ENCODE measurements at regions not wholly inside any gene's neighbourhood (a gene's known extent, or its start where the extent isn't known, plus 50 kb on each side); places are given as distances from the start of the nearest gene placed in this dataset.

DNA sequence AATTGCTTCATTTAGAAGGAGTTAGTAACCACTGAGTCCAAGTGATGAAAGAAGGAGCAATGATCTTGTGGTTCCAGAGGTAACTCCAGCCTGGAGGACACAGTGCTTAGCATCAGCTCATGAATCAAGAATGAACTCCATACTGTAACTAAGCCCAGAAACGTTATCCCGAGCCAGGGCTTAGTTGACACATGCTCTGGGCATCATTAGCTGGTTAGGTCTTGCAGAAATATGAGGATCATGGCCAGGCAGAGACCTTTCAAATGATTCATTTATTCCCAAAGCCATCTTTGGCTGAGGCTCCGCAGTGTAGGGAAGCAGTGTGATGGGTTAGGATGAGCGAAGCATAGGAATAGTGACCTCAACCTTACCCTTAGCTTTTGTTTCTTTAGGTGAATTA, 277.4 kb downstream of the FAM76B start:
- no peak overlapping the region for H3K4me3 Mint-ChIP-seq
- no peak overlapping the region for H3K27ac Mint-ChIP-seq (ENCODE audit: unreplicated experiment)
- H3K4me1 Mint-ChIP-seq = peaks cover 40% of the 10 kb centered on the region
- no peaks in the 10 kb centered on the region for H3K36me3 Mint-ChIP-seq (ENCODE audit: low read depth)
- no peaks in the 10 kb centered on the region for H3K9me3 Mint-ChIP-seq
- no peak for DNase-seq (ENCODE audit: low read depth, low spot score)
- TF ChIP-seq, protein P1, sequence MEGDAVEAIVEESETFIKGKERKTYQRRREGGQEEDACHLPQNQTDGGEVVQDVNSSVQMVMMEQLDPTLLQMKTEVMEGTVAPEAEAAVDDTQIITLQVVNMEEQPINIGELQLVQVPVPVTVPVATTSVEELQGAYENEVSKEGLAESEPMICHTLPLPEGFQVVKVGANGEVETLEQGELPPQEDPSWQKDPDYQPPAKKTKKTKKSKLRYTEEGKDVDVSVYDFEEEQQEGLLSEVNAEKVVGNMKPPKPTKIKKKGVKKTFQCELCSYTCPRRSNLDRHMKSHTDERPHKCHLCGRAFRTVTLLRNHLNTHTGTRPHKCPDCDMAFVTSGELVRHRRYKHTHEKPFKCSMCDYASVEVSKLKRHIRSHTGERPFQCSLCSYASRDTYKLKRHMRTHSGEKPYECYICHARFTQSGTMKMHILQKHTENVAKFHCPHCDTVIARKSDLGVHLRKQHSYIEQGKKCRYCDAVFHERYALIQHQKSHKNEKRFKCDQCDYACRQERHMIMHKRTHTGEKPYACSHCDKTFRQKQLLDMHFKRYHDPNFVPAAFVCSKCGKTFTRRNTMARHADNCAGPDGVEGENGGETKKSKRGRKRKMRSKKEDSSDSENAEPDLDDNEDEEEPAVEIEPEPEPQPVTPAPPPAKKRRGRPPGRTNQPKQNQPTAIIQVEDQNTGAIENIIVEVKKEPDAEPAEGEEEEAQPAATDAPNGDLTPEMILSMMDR (conservative IDR thresholded peaks at IDR 0.05) = no peak
- no peaks in the 10 kb centered on the region for H3K27me3 Mint-ChIP-seq (ENCODE audit: low read depth)

DNA sequence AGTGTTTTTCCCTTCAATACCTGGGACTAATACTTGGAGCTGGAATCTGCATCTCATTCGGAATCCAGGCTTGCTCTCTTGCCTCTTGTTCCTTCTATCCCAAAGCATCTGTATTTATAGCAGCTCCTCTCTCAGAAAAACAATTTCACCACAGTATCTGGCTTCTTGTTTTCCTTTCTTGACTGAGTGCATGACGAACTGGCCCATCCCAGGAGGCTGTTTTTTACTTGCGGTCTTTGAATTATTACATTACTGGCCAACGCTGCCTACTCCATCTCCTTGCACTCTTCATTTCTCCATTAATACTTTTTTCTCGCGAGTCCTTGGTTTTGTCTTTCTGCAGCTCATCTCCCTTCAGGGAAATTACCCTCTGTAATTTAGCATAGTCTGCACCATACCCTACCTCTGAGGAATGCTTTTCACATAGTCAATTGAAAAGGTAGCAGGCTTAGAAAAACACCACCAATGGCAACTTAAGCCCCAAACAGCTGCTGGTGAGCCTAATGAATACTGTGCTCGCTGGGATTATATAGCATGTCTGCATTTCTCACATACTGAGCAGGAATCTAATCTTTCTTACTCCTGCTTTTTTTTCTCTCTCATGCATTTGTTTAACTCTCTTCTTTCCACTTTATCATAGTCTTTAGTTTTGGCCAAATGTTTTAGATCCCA, 277.4 kb upstream of the SESN3 start:
- Mint-ChIP-seq H3K9me3 (no peaks in the 10 kb centered on the region), H3K27ac (ENCODE audit: unreplicated experiment) (no peak overlapping the region), H3K36me3 (ENCODE audit: low read depth) (no peaks in the 10 kb centered on the region), H3K27me3 (ENCODE audit: low read depth) (no peaks in the 10 kb centered on the region), H3K4me3 (no peak overlapping the region), H3K4me1 (peaks cover 13% of the 10 kb centered on the region)
- TF ChIP-seq, protein P1 (conservative IDR thresholded peaks at IDR 0.05) = no peak
- no peak for DNase-seq (ENCODE audit: low read depth, low spot score)

DNA sequence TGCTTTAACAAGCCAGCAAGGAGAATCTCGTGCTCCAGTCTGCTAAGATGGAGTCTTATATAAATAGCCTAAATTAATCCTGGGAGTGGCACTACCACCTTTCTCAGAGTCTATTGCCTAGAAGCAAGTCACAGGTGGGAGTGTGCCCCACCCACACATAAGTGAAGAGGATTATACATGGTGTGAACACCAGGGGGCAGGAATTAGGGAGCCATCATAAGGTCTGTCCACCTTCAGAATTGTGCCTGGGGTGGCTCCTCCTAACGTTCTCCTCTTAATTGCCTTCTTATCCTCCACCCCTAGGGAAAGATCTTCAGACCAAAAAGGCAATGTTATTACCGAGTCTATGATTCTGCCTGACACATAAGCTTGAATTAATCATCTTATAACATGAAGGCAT, 276.8 kb upstream of the SESN3 start:
- TF ChIP-seq, protein P1 (conservative IDR thresholded peaks at IDR 0.05) = peak; percentile 24
- H3K4me1 Mint-ChIP-seq = peaks cover 7% of the 10 kb centered on the region
- no peaks in the 10 kb centered on the region for H3K27me3 Mint-ChIP-seq (ENCODE audit: low read depth)
- no peaks in the 10 kb centered on the region for H3K9me3 Mint-ChIP-seq
- no peak overlapping the region for H3K27ac Mint-ChIP-seq (ENCODE audit: unreplicated experiment)
- H3K36me3 Mint-ChIP-seq (ENCODE audit: low read depth) = no peaks in the 10 kb centered on the region
- no peak overlapping the region for H3K4me3 Mint-ChIP-seq
- no peak for DNase-seq (ENCODE audit: low read depth, low spot score)

DNA sequence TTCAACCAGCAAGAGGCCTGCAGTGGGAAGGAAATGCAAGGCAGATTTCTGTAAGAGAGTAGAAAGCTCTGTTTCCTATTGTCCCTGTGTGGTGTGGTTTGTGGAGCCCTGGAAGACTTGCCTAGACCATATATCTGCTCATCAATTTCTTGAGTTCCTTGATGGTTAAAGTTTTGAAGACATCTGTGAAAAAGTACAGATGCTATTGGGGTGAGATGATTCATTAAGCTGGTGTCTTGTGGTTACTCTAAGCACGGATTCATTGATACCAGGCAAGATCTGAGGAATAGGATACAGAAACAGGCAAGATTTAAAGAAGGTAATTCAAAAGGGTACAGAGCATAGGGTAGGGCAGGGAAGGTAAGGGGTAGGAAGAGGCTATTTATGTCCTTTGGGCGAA, 275.8 kb upstream of the SESN3 start:
- no peaks in the 10 kb centered on the region for H3K36me3 Mint-ChIP-seq (ENCODE audit: low read depth)
- no peak overlapping the region for H3K27ac Mint-ChIP-seq (ENCODE audit: unreplicated experiment)
- H3K9me3 Mint-ChIP-seq = no peaks in the 10 kb centered on the region
- no peaks in the 10 kb centered on the region for H3K27me3 Mint-ChIP-seq (ENCODE audit: low read depth)
- H3K4me1 Mint-ChIP-seq = no peaks in the 10 kb centered on the region
- TF ChIP-seq, protein P1 (conservative IDR thresholded peaks at IDR 0.05) = no peak
- DNase-seq (ENCODE audit: low read depth, low spot score) = no peak
- H3K4me3 Mint-ChIP-seq = no peak overlapping the region

DNA sequence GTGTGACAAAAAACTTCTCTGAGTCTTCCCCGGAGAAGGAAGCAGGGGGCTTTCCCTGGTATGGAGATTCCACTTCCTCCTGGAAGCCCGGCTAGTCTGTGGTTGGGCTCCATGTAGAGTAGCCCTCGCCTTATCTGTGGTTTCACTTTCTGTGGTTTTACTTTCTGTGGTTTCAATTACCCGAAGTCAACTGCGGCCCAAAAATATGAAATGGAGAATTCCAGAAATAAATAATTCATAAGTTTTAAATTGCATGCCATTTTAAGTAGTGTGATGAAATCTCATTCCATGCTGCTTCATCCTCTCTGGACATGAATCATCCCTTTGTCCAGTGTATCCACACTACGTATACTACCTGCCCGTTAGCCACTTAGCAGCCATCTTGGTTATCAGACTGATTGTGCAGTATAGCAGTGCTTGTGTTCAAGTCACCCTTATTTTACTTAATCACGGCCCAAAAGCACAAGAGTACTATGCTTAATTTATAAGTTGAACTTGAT, 275.0 kb upstream of the SESN3 start:
- no peaks in the 10 kb centered on the region for H3K36me3 Mint-ChIP-seq (ENCODE audit: low read depth)
- DNase-seq (ENCODE audit: low read depth, low spot score) = no peak
- H3K4me1 Mint-ChIP-seq = no peaks in the 10 kb centered on the region
- TF ChIP-seq, protein P1 (conservative IDR thresholded peaks at IDR 0.05) = no peak
- H3K9me3 Mint-ChIP-seq = no peaks in the 10 kb centered on the region
- H3K4me3 Mint-ChIP-seq = no peak overlapping the region
- no peak overlapping the region for H3K27ac Mint-ChIP-seq (ENCODE audit: unreplicated experiment)
- H3K27me3 Mint-ChIP-seq (ENCODE audit: low read depth) = no peaks in the 10 kb centered on the region
